Lower leg skin (tissue), 4 donors: ENCODE measurements at regions not wholly inside any gene's neighbourhood (a gene's known extent, or its start where the extent isn't known, plus 50 kb on each side); places are given as distances from the start of the nearest gene placed in this dataset.

Experiments used
- DNase-seq, 2 donors: peaks; one replicate each; pipeline ENCODE4 v3.0.0-alpha.2; 2019; ENCODE audit warnings: low spot score in 2 of 2
- H3K4me3 ChIP-seq: fragments of 200-600 bp; sonication (generic); 2 replicates; pipeline ENCODE4 v1.5.1; 2017; ENCODE audit warnings: mild to moderate bottlenecking, low read depth; ENCODE audit not compliant: poor library complexity, severe bottlenecking
- CTCF ChIP-seq, 3 donors: fragments of 450-650 bp; IDR thresholded peaks; one replicate each; pipeline ENCODE4 v1.5.1; 2016; ENCODE audit warnings: antibody characterized with exemption in 3 of 3, mild to moderate bottlenecking in 3 of 3, moderate library complexity in 2 of 3
- POLR2A ChIP-seq, 2 donors: fragments of 450-650 bp; IDR thresholded peaks; one replicate each; pipeline ENCODE4 v1.6.1; 2016 to 2017; ENCODE audit warnings: antibody characterized with exemption in 2 of 2, mild to moderate bottlenecking in 1 of 2, moderate library complexity in 1 of 2
- WGBS, 2 donors: methylation state at CpG; one replicate each; pipeline ENCODE4 v1.1.5; 2018; 5-methylcytosine and 5-hydroxymethylcytosine counted together
- intact Hi-C: fragments of 100-400 bp; cut with DNase I; formaldehyde crosslinking; loops from one replicate; pipeline ENCODE4 v1.15.0; 2023; ENCODE audit warnings: low total_unique reads

- H3K4me3 ChIP-seq, result no peak overlapping the region
- intact Hi-C loops, result no loop called here
- WGBS, 2 donors, result 91 to 94% methylated on average over 1 of the region's 1 CpG
- TF ChIP-seq CTCF (IDR thresholded peaks at IDR 0.05) (no peak), POLR2A (IDR thresholded peaks at IDR 0.05) (no peak)
- DNase-seq, result no peak
Observed at GRCh38 chr4:14524276-14524675, 478.0 kb upstream of the CPEB2 start.

GRCh38 chr4:14528918-14529317 is 473.4 kb upstream of the CPEB2 start:
- H3K4me3 ChIP-seq, result no peak overlapping the region
- TF ChIP-seq POLR2A (IDR thresholded peaks at IDR 0.05), result no peak
- TF ChIP-seq CTCF (IDR thresholded peaks at IDR 0.05), result no peak
- intact Hi-C loops, result no loop called here
- 77 to 88% methylated on average over 2 of the region's 2 CpGs for WGBS, 2 donors
- DNase-seq, result no peak

GRCh38 chr4:14529653-14530052 is 472.6 kb upstream of the CPEB2 start:
- intact Hi-C loops, result no loop called here
- no peak overlapping the region for H3K4me3 ChIP-seq
- 67 to 81% methylated on average over 4 of the region's 4 CpGs for WGBS, 2 donors
- TF ChIP-seq CTCF (IDR thresholded peaks at IDR 0.05), result no peak
- no peak for TF ChIP-seq POLR2A (IDR thresholded peaks at IDR 0.05)
- no peak for DNase-seq

- TF ChIP-seq POLR2A (IDR thresholded peaks at IDR 0.05) (no peak), CTCF (IDR thresholded peaks at IDR 0.05) (no peak)
- intact Hi-C loops, result no loop called here
- H3K4me3 ChIP-seq, result no peak overlapping the region
- DNase-seq, result no peak
Observed at GRCh38 chr4:14532436-14532835, 469.8 kb upstream of the CPEB2 start.

- DNase-seq, result no peak
- H3K4me3 ChIP-seq, result no peak overlapping the region
- 95 to 100% methylated on average over 2 of the region's 2 CpGs for WGBS, 2 donors
- no peak for TF ChIP-seq POLR2A (IDR thresholded peaks at IDR 0.05)
- no peak for TF ChIP-seq CTCF (IDR thresholded peaks at IDR 0.05)
- intact Hi-C loops, result no loop called here
Observed at GRCh38 chr4:14539246-14539645, 463.0 kb upstream of the CPEB2 start.

GRCh38 chr4:14545163-14545562 is 457.1 kb upstream of the CPEB2 start:
- TF ChIP-seq CTCF (IDR thresholded peaks at IDR 0.05), result no peak
- no peak for TF ChIP-seq POLR2A (IDR thresholded peaks at IDR 0.05)
- WGBS, 2 donors, result 94 to 96% methylated on average over 5 of the region's 5 CpGs
- no peak for DNase-seq
- intact Hi-C loops, result no loop called here
- H3K4me3 ChIP-seq, result no peak overlapping the region
